ENCODE measurements at regions not wholly inside any gene's neighbourhood (a gene's known extent, or its start where the extent isn't known, plus 50 kb on each side); places are given as distances from the start of the nearest gene placed in this dataset.

DNA sequence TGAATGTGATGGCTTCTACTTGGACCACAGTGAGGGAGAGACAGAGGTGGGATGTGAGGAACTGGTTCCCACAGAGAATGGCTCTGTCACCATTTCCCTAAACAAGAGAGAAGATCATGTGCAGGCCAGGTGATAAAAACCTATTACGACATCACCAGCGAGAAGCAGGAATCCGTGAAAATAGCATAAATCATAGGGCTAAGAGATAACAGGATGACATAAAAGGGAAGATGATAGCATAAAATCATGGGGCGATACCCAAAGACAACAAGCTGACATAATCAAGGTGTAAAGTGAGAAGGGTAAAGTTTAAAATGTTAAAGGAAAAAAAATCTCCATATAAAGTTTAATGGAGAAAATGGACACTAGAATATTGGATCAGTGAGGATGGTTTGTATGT, 205.5 kb upstream of the SLIT2 start:
- TF ChIP-seq, protein P1, sequence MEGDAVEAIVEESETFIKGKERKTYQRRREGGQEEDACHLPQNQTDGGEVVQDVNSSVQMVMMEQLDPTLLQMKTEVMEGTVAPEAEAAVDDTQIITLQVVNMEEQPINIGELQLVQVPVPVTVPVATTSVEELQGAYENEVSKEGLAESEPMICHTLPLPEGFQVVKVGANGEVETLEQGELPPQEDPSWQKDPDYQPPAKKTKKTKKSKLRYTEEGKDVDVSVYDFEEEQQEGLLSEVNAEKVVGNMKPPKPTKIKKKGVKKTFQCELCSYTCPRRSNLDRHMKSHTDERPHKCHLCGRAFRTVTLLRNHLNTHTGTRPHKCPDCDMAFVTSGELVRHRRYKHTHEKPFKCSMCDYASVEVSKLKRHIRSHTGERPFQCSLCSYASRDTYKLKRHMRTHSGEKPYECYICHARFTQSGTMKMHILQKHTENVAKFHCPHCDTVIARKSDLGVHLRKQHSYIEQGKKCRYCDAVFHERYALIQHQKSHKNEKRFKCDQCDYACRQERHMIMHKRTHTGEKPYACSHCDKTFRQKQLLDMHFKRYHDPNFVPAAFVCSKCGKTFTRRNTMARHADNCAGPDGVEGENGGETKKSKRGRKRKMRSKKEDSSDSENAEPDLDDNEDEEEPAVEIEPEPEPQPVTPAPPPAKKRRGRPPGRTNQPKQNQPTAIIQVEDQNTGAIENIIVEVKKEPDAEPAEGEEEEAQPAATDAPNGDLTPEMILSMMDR (IDR thresholded peaks at IDR 0.05; ENCODE audit: low read depth, low read length, poor library complexity, severe bottlenecking): no peak
- no peak for TF ChIP-seq EZH2phosphoT487 (IDR thresholded peaks at IDR 0.05; ENCODE audit: borderline replicate concordance, low read length)
- Histone ChIP-seq H3K4me2 (ENCODE audit: low read length) (no peak overlapping the region), H3K9me2 (replicated peaks; ENCODE audit: control insufficient read depth, low read length) (no peaks in the 10 kb centered on the region), H3K4me1 (ENCODE audit: control insufficient read depth, low read length) (no peaks in the 10 kb centered on the region), H3K9me3 (ENCODE audit: control insufficient read depth, insufficient read depth, low read length) (no peaks in the 10 kb centered on the region), H3K27me3 (ENCODE audit: control insufficient read depth, low read length) (no peaks in the 10 kb centered on the region), H3K36me3 (ENCODE audit: control insufficient read depth, low read length) (no peaks in the 10 kb centered on the region), H3F3A (ENCODE audit: control insufficient read depth, insufficient read depth) (no peaks in the 10 kb centered on the region), H4K20me1 (ENCODE audit: control insufficient read depth, insufficient read depth, low read depth, low read length) (no peaks in the 10 kb centered on the region), H3K4me3 (ENCODE audit: low read length) (no peak overlapping the region), H3K79me2 (ENCODE audit: control insufficient read depth, low read length) (no peaks in the 10 kb centered on the region), H3K27ac (ENCODE audit: low read depth, low read length) (no peak overlapping the region)

- Histone ChIP-seq H3K36me3 (ENCODE audit: control insufficient read depth, low read length) (no peaks in the 10 kb centered on the region), H3K9me3 (ENCODE audit: control insufficient read depth, insufficient read depth, low read length) (no peaks in the 10 kb centered on the region), H3F3A (ENCODE audit: control insufficient read depth, insufficient read depth) (no peaks in the 10 kb centered on the region), H3K4me3 (ENCODE audit: low read length) (no peak overlapping the region), H4K20me1 (ENCODE audit: control insufficient read depth, insufficient read depth, low read depth, low read length) (no peaks in the 10 kb centered on the region), H3K9me2 (replicated peaks; ENCODE audit: control insufficient read depth, low read length) (no peaks in the 10 kb centered on the region), H3K27me3 (ENCODE audit: control insufficient read depth, low read length) (no peaks in the 10 kb centered on the region), H3K27ac (ENCODE audit: low read depth, low read length) (no peak overlapping the region), H3K4me2 (ENCODE audit: low read length) (no peak overlapping the region), H3K4me1 (ENCODE audit: control insufficient read depth, low read length) (no peaks in the 10 kb centered on the region), H3K79me2 (ENCODE audit: control insufficient read depth, low read length) (no peaks in the 10 kb centered on the region)
- no peak for TF ChIP-seq EZH2phosphoT487 (IDR thresholded peaks at IDR 0.05; ENCODE audit: borderline replicate concordance, low read length)
- TF ChIP-seq, protein P1 (IDR thresholded peaks at IDR 0.05; ENCODE audit: low read depth, low read length, poor library complexity, severe bottlenecking): no peak
These were observed 206.7 kb upstream of the SLIT2 start for GRCh38 chr4:20044966-20045365.

DNA sequence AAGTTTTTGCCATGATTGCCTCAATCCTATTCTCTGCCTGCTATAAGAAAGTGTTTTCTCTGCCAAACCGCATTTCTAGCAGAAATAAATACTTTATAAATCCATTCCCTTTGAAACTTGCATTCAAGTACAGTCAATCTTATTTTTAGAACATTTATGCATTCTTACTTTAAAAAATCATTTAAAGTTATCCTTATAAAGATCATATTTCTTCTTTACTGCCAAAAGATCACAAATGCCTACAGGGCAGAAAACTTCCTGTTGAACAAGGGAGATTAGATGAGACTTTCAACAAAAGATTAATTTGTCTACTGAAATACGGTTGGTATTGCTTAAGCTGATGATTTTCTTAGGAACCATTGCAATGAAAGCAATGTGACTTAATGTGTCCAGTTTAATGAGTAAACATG, 207.2 kb upstream of the SLIT2 start:
- H3K4me2 ChIP-seq (ENCODE audit: low read length): no peak overlapping the region
- H3F3A ChIP-seq (ENCODE audit: control insufficient read depth, insufficient read depth): no peaks in the 10 kb centered on the region
- H3K4me1 ChIP-seq (ENCODE audit: control insufficient read depth, low read length): no peaks in the 10 kb centered on the region
- H3K79me2 ChIP-seq (ENCODE audit: control insufficient read depth, low read length): no peaks in the 10 kb centered on the region
- H3K27ac ChIP-seq (ENCODE audit: low read depth, low read length): no peak overlapping the region
- H3K4me3 ChIP-seq (ENCODE audit: low read length): no peak overlapping the region
- no peaks in the 10 kb centered on the region for H3K9me2 ChIP-seq (replicated peaks; ENCODE audit: control insufficient read depth, low read length)
- no peaks in the 10 kb centered on the region for H3K36me3 ChIP-seq (ENCODE audit: control insufficient read depth, low read length)
- no peaks in the 10 kb centered on the region for H4K20me1 ChIP-seq (ENCODE audit: control insufficient read depth, insufficient read depth, low read depth, low read length)
- no peaks in the 10 kb centered on the region for H3K9me3 ChIP-seq (ENCODE audit: control insufficient read depth, insufficient read depth, low read length)
- TF ChIP-seq EZH2phosphoT487 (IDR thresholded peaks at IDR 0.05; ENCODE audit: borderline replicate concordance, low read length): no peak
- TF ChIP-seq, protein P1 (IDR thresholded peaks at IDR 0.05; ENCODE audit: low read depth, low read length, poor library complexity, severe bottlenecking): no peak
- no peaks in the 10 kb centered on the region for H3K27me3 ChIP-seq (ENCODE audit: control insufficient read depth, low read length)

GRCh38 chr4:20043991-20044390, 207.7 kb upstream of the SLIT2 start:
- H4K20me1 ChIP-seq (ENCODE audit: control insufficient read depth, insufficient read depth, low read depth, low read length): no peaks in the 10 kb centered on the region
- no peaks in the 10 kb centered on the region for H3K36me3 ChIP-seq (ENCODE audit: control insufficient read depth, low read length)
- no peak overlapping the region for H3K4me2 ChIP-seq (ENCODE audit: low read length)
- H3K4me1 ChIP-seq (ENCODE audit: control insufficient read depth, low read length): no peaks in the 10 kb centered on the region
- H3K4me3 ChIP-seq (ENCODE audit: low read length): no peak overlapping the region
- no peaks in the 10 kb centered on the region for H3K9me3 ChIP-seq (ENCODE audit: control insufficient read depth, insufficient read depth, low read length)
- H3K9me2 ChIP-seq (replicated peaks; ENCODE audit: control insufficient read depth, low read length): no peaks in the 10 kb centered on the region
- H3K79me2 ChIP-seq (ENCODE audit: control insufficient read depth, low read length): no peaks in the 10 kb centered on the region
- H3K27me3 ChIP-seq (ENCODE audit: control insufficient read depth, low read length): no peaks in the 10 kb centered on the region
- H3F3A ChIP-seq (ENCODE audit: control insufficient read depth, insufficient read depth): no peaks in the 10 kb centered on the region
- no peak overlapping the region for H3K27ac ChIP-seq (ENCODE audit: low read depth, low read length)
- no peak for TF ChIP-seq EZH2phosphoT487 (IDR thresholded peaks at IDR 0.05; ENCODE audit: borderline replicate concordance, low read length)
- TF ChIP-seq, protein P1 (IDR thresholded peaks at IDR 0.05; ENCODE audit: low read depth, low read length, poor library complexity, severe bottlenecking): no peak

All from DOHH2 (cell line).